Ascending aorta (tissue), 2 donors: ENCODE measurements at regions not wholly inside any gene's neighbourhood (a gene's known extent, or its start where the extent isn't known, plus 50 kb on each side); places are given as distances from the start of the nearest gene placed in this dataset.

Source experiments
- DNase-seq, 2 donors: peaks; one replicate each; pipeline ENCODE4 v3.0.0-alpha.2; 2019; ENCODE audit warnings: low spot score in 2 of 2
- H3K27ac ChIP-seq, 2 donors: fragments of 200-600 bp; sonication (generic); one replicate each; pipeline ENCODE4 v1.5.1; 2016 to 2017; ENCODE audit warnings: mild to moderate bottlenecking in 1 of 2
- H3K27me3 ChIP-seq: fragments of 200-600 bp; sonication (generic); one replicate; pipeline ENCODE4 v1.5.1; 2017
- H3K36me3 ChIP-seq, 2 donors: fragments of 200-600 bp; sonication (generic); one replicate each; pipeline ENCODE4 v1.5.1; 2016
- H3K4me1 ChIP-seq, 2 donors: fragments of 200-600 bp; sonication (generic); one replicate each; pipeline ENCODE4 v1.5.1; 2016 to 2017; ENCODE audit warnings: mild to moderate bottlenecking in 1 of 2
- H3K4me3 ChIP-seq, 2 donors: fragments of 200-600 bp; sonication (generic); one replicate each; pipeline ENCODE4 v1.5.1; 2016 to 2017; ENCODE audit warnings: mild to moderate bottlenecking in 1 of 2
- H3K9me3 ChIP-seq, 2 donors: fragments of 200-600 bp; sonication (generic); one replicate each; pipeline ENCODE4 v1.5.1; 2016
- intact Hi-C: fragments of 100-400 bp; cut with DNase I; formaldehyde crosslinking; loops from one replicate; pipeline ENCODE4 v1.15.1; 2023
- TF ChIP-seq, protein P1 (sequence below), 3 experiments: fragments of 200-600 bp in 2 of 3; fragments of 450-650 bp in 1 of 3; sonication (generic) in 2 of 3; IDR thresholded peaks; one replicate each; pipeline ENCODE4 v1.5.1; 2016 to 2019; ENCODE audit warnings: antibody characterized with exemption in 3 of 3, mild to moderate bottlenecking in 1 of 3, moderate library complexity in 1 of 3

- H3K4me1 ChIP-seq, result no peaks in the 10 kb centered on the region
- no peaks in the 10 kb centered on the region for H3K27me3 ChIP-seq
- no peaks in the 10 kb centered on the region for H3K36me3 ChIP-seq
- DNase-seq, result no peak
- no peak overlapping the region for H3K4me3 ChIP-seq
- TF ChIP-seq, protein P1, sequence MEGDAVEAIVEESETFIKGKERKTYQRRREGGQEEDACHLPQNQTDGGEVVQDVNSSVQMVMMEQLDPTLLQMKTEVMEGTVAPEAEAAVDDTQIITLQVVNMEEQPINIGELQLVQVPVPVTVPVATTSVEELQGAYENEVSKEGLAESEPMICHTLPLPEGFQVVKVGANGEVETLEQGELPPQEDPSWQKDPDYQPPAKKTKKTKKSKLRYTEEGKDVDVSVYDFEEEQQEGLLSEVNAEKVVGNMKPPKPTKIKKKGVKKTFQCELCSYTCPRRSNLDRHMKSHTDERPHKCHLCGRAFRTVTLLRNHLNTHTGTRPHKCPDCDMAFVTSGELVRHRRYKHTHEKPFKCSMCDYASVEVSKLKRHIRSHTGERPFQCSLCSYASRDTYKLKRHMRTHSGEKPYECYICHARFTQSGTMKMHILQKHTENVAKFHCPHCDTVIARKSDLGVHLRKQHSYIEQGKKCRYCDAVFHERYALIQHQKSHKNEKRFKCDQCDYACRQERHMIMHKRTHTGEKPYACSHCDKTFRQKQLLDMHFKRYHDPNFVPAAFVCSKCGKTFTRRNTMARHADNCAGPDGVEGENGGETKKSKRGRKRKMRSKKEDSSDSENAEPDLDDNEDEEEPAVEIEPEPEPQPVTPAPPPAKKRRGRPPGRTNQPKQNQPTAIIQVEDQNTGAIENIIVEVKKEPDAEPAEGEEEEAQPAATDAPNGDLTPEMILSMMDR (IDR thresholded peaks at IDR 0.05), result no peak
- H3K27ac ChIP-seq, result no peak overlapping the region
- H3K9me3 ChIP-seq, result no peaks in the 10 kb centered on the region
- intact Hi-C loops, result no loop called here
Observed at GRCh38 chr4:57691370-57691769, 581.2 kb upstream of the IGFBP7 start.

GRCh38 chr4:57689693-57690205 is 579.6 kb upstream of the IGFBP7 start:
- Histone ChIP-seq H3K36me3 (no peaks in the 10 kb centered on the region), H3K9me3 (no peaks in the 10 kb centered on the region), H3K4me1 (no peaks in the 10 kb centered on the region), H3K4me3 (no peak overlapping the region), H3K27ac (no peak overlapping the region), H3K27me3 (no peaks in the 10 kb centered on the region)
- TF ChIP-seq, protein P1 (IDR thresholded peaks at IDR 0.05), result no peak
- no peak for DNase-seq
- intact Hi-C loops, result no loop called here

DNA sequence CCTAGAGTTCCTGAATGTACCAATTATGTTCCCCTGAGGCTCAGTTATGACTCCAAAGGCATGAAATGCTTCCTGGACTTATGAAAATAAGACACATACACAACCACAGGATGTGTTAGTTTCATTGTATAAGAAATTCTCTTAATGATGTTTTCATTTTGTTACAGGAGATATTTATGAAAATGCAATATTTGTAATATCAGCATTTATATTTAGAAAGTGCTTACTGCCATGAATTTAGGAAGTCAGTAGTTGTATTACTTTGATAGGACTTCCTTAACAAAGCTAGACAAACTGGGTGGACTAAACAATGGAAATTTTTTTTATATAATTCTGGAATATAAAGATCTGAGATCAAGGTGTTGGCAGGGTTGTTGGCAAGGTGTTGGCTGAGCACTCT is 572.1 kb upstream of the IGFBP7 start:
- H3K27ac ChIP-seq, result no peak overlapping the region
- no peaks in the 10 kb centered on the region for H3K4me1 ChIP-seq
- H3K27me3 ChIP-seq, result no peaks in the 10 kb centered on the region
- H3K4me3 ChIP-seq, result no peak overlapping the region
- no peaks in the 10 kb centered on the region for H3K9me3 ChIP-seq
- DNase-seq, result no peak
- TF ChIP-seq, protein P1 (IDR thresholded peaks at IDR 0.05), result no peak
- intact Hi-C loops, result no loop called here
- H3K36me3 ChIP-seq, result no peaks in the 10 kb centered on the region

DNA sequence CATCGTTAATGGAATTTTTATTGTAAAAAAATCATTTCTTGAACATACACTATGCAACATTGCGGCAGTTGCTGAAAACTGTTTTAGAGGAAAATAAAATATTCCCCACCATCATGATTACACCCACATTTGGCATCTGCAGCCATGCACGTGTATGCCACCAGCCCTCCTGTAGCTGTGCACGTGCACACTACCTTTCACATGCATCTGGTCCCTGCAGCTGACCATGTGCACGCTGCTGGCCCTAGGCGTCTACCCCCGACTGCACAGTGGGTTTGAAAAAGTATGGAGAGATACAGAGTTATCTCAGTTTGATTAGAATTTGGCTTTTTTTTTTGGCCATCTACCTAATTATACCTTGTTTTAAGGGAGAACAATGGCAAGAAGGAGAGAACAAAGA is 569.8 kb upstream of the IGFBP7 start:
- H3K4me3 ChIP-seq, result no peak overlapping the region
- no peak for DNase-seq
- H3K27ac ChIP-seq, result no peak overlapping the region
- no peaks in the 10 kb centered on the region for H3K9me3 ChIP-seq
- H3K36me3 ChIP-seq, result no peaks in the 10 kb centered on the region
- intact Hi-C loops, result no loop called here
- H3K4me1 ChIP-seq, result no peaks in the 10 kb centered on the region
- no peaks in the 10 kb centered on the region for H3K27me3 ChIP-seq
- TF ChIP-seq, protein P1 (IDR thresholded peaks at IDR 0.05), result no peak

GRCh38 chr4:57676394-57676793 is 566.2 kb upstream of the IGFBP7 start:
- no peak for DNase-seq
- TF ChIP-seq, protein P1 (IDR thresholded peaks at IDR 0.05), result no peak
- Histone ChIP-seq H3K4me3 (no peak overlapping the region), H3K36me3 (no peaks in the 10 kb centered on the region), H3K27ac (no peak overlapping the region), H3K9me3 (no peaks in the 10 kb centered on the region), H3K4me1 (no peaks in the 10 kb centered on the region), H3K27me3 (no peaks in the 10 kb centered on the region)
- intact Hi-C loops, result no loop called here

- intact Hi-C loops, result no loop called here
- Histone ChIP-seq H3K4me1 (no peaks in the 10 kb centered on the region), H3K36me3 (no peaks in the 10 kb centered on the region), H3K27me3 (no peaks in the 10 kb centered on the region), H3K9me3 (no peaks in the 10 kb centered on the region), H3K27ac (no peak overlapping the region), H3K4me3 (no peak overlapping the region)
- TF ChIP-seq, protein P1 (IDR thresholded peaks at IDR 0.05), result no peak
- no peak for DNase-seq
Observed at GRCh38 chr4:57672846-57673433, 562.8 kb upstream of the IGFBP7 start.
